ENCODE measurements at regions not wholly inside any gene's neighbourhood (a gene's known extent, or its start where the extent isn't known, plus 50 kb on each side); places are given as distances from the start of the nearest gene placed in this dataset.

GRCh38 chr3:41033956-41034519 lies 165.3 kb upstream of the CTNNB1 start:
- TF ChIP-seq, protein P1, sequence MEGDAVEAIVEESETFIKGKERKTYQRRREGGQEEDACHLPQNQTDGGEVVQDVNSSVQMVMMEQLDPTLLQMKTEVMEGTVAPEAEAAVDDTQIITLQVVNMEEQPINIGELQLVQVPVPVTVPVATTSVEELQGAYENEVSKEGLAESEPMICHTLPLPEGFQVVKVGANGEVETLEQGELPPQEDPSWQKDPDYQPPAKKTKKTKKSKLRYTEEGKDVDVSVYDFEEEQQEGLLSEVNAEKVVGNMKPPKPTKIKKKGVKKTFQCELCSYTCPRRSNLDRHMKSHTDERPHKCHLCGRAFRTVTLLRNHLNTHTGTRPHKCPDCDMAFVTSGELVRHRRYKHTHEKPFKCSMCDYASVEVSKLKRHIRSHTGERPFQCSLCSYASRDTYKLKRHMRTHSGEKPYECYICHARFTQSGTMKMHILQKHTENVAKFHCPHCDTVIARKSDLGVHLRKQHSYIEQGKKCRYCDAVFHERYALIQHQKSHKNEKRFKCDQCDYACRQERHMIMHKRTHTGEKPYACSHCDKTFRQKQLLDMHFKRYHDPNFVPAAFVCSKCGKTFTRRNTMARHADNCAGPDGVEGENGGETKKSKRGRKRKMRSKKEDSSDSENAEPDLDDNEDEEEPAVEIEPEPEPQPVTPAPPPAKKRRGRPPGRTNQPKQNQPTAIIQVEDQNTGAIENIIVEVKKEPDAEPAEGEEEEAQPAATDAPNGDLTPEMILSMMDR (IDR thresholded peaks at IDR 0.05; ENCODE audit: low read depth, low read length), result no peak

DNA sequence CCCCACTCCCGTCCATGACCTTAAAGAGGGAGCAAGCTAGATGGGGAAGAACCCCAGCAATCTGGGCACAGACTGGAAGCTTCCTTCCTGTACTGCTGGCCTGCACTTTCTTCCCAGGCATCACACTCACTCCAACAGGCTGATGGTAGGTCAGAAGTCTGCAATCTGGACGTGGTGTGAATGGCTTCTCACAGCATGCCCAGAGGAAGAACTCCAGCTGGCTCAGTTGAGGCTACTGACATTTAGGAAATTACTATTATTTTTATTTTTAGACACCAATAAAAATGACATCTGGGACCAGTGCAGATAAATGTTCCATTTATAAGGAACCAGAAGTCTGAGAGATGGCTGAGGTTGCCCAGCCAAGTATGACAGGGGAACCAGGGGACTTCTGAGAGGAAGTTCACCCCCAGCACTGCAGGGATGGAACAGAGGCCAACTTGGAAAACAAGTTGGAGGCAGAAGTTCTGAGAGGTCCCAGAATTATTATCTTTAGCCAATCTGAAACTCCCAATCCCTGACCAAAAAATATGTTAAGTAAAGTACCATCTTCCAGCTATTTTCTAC lies 163.8 kb upstream of the CTNNB1 start:
- Histone ChIP-seq H3K27me3 (no peaks in the 10 kb centered on the region), H3K4me3 (no peak overlapping the region), H3K27ac (no peak overlapping the region), H3K36me3 (no peaks in the 10 kb centered on the region), H3K9me3 (ENCODE audit: low read depth) (no peaks in the 10 kb centered on the region), H3K4me1 (ENCODE audit: low read depth) (peaks cover 5% of the 10 kb centered on the region)
- TF ChIP-seq, protein P1 (IDR thresholded peaks at IDR 0.05; ENCODE audit: low read depth, low read length), result no peak
- DNase-seq (ENCODE audit: low read depth in 1 of 2, low spot score in 1 of 2), result no peak

More at GRCh38 chr3:41033956-41034519, 165.3 kb upstream of the CTNNB1 start:
- Histone ChIP-seq H3K27ac (no peak overlapping the region), H3K36me3 (no peaks in the 10 kb centered on the region), H3K27me3 (no peaks in the 10 kb centered on the region), H3K4me3 (no peak overlapping the region), H3K4me1 (ENCODE audit: low read depth) (no peaks in the 10 kb centered on the region), H3K9me3 (ENCODE audit: low read depth) (no peaks in the 10 kb centered on the region)
- DNase-seq (ENCODE audit: low read depth in 1 of 2, low spot score in 1 of 2), result no peak

GRCh38 chr3:41037651-41038334 lies 161.5 kb upstream of the CTNNB1 start:
- Histone ChIP-seq H3K27me3 (no peaks in the 10 kb centered on the region), H3K27ac (no peak overlapping the region)
- DNase-seq (ENCODE audit: low read depth in 1 of 2, low spot score in 1 of 2), result no peak

GRCh38 chr3:41040256-41040655 lies 159.0 kb upstream of the CTNNB1 start:
- no peak for DNase-seq (ENCODE audit: low read depth in 1 of 2, low spot score in 1 of 2)
- Histone ChIP-seq H3K27me3 (no peaks in the 10 kb centered on the region), H3K9me3 (ENCODE audit: low read depth) (no peaks in the 10 kb centered on the region), H3K4me3 (no peak overlapping the region), H3K4me1 (ENCODE audit: low read depth) (peaks cover 23% of the 10 kb centered on the region), H3K27ac (no peak overlapping the region), H3K36me3 (no peaks in the 10 kb centered on the region)
- TF ChIP-seq, protein P1 (IDR thresholded peaks at IDR 0.05; ENCODE audit: low read depth, low read length), result no peak

More at GRCh38 chr3:41037651-41038334, 161.5 kb upstream of the CTNNB1 start:
- TF ChIP-seq, protein P1 (IDR thresholded peaks at IDR 0.05; ENCODE audit: low read depth, low read length), result no peak
- H3K4me3 ChIP-seq, result no peak overlapping the region
- H3K9me3 ChIP-seq (ENCODE audit: low read depth), result no peaks in the 10 kb centered on the region
- H3K4me1 ChIP-seq (ENCODE audit: low read depth), result peaks cover 22% of the 10 kb centered on the region
- no peaks in the 10 kb centered on the region for H3K36me3 ChIP-seq

GRCh38 chr3:41041462-41041861 lies 157.8 kb upstream of the CTNNB1 start:
- Histone ChIP-seq H3K4me1 (ENCODE audit: low read depth) (peaks cover 35% of the 10 kb centered on the region), H3K27ac (no peak overlapping the region), H3K27me3 (no peaks in the 10 kb centered on the region), H3K4me3 (no peak overlapping the region), H3K9me3 (ENCODE audit: low read depth) (no peaks in the 10 kb centered on the region), H3K36me3 (no peaks in the 10 kb centered on the region)
- no peak for DNase-seq (ENCODE audit: low read depth in 1 of 2, low spot score in 1 of 2)
- TF ChIP-seq, protein P1 (IDR thresholded peaks at IDR 0.05; ENCODE audit: low read depth, low read length), result no peak
